DMS53 treated with DMSO at 0.1 percent for 48 hours (cell line): ENCODE measurements at regions not wholly inside any gene's neighbourhood (a gene's known extent, or its start where the extent isn't known, plus 50 kb on each side); places are given as distances from the start of the nearest gene placed in this dataset.
"Not testable (repeated sequence)": the region's sequence is repeated elsewhere in the genome, so short reads cannot be mapped to it uniquely, and the experiment has no call there.

Source experiments
- DNase-seq: peaks from one replicate; lab custom pipeline; 2025; ENCODE audit not compliant: unreplicated experiment; lab: John Stamatoyannopoulos, UW

- DNase-seq = not testable (repeated sequence)
Observed at GRCh38 chr10:42533866-42534265, 104.5 kb downstream of the ZNF33B start.

DNA sequence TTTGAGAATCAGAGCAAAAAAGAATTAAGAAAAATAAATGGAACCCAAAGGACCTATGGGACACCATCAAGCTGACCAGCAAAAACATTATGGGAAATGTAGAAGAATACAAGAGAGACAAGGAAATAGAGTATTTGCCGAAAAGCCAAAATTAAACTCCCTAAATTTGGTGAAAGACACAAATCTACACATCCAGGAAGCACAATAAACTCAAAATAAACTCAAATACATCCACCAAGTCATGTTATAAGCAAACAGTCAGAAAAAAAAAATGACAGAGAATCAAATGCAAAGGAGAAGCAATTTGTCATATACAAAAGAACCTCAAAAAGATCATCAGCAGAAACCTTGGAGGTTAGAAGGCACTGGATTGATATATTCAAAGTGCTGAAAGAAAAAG is 105.4 kb downstream of the ZNF33B start:
- DNase-seq = no peak

DNA sequence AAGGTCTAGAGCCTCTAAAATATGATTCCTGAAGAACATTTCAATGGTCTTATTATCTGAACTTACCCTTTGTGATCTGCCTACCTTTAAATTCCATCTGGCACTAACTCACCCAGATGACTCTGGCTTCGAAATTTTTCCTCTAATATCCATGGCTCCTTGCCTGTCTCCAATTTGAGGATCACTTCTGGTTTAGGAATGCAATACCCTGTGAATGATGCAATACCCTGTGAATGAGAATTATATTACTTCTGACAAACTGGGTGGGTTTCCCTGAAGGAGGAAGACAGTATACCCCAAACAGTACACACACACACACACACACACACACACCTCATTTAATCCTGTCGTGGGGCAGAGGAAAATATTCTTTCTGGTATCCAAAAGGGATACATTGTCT is 115.3 kb downstream of the ZNF33B start:
- DNase-seq = no peak

- DNase-seq = no peak
Observed at GRCh38 chr10:42519761-42520460, 118.5 kb downstream of the ZNF33B start.

DNA sequence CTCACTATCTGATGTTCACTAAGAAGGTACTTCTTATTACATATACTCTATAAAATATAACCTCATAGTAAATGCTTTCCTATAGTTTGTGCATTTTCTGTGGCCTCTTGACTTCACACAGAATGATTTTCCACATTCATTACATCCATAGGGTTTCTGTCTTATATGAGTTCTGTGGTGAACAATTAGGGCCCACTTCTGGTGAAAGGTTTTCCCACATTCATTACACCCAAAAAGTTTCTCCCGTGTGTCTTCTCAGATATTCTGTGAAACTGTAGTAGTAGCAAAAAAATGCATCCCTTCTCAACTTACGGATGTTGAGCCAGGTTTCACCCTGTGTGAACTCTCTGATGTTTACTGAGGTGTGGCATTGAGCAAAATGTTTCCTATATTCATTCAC is 119.3 kb downstream of the ZNF33B start:
- no peak for DNase-seq

- DNase-seq = no peak
Observed at GRCh38 chr10:42513921-42514320, 124.4 kb downstream of the ZNF33B start.

- no peak for DNase-seq
Observed at GRCh38 chr10:42491801-42492200, 146.6 kb downstream of the ZNF33B start.

DNA sequence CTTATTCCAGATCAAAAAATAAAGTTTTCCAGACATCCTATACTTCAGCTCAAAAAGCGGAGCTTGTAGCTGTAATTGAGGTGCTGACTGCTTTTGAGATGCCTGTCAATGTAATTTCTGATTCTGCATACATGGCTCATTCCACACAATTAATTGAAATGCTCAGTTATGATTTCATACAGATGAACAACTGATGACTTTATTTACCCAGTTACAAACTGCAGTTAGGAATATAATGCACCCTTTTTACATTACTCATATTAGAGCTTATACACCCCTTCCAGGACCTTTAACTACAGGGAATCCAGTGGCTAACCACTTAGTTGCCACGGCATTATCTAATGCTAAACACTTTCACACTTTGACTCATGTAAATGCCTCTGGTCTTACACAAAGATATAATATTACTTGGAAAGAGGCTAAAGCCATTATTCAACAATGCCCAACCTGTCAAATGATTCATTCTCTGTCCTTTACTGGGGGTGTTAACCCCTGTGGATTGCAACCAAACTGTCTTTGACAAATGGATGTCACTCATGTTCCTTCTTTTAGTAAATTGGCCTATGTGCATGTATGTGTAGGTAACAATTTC is 147.3 kb downstream of the ZNF33B start:
- no peak for DNase-seq

DNA sequence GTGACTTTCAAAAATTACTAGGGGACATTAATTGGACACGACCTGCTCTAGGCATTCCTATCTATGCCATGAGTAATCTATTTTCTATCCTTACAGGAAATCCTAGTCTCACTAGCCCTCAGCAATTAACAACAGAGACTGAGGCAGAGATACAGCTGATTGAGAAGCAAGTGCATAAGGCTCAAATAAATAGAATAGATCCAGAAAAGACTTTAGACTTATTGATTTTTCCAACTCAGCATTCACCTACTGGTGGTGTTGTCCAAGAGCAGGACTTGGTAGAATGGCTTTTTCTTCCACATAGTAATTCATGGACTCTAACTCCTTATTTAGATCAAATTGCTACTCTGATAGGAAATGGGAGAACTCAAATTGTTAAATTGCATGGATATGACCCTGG is 148.0 kb downstream of the ZNF33B start:
- no peak for DNase-seq

- no peak for DNase-seq
Observed at GRCh38 chr10:42488416-42488815, 150.0 kb downstream of the ZNF33B start.

GRCh38 chr10:42482411-42482810 is 156.0 kb downstream of the ZNF33B start:
- DNase-seq = no peak

GRCh38 chr10:42479057-42479456 is 159.3 kb downstream of the ZNF33B start:
- no peak for DNase-seq

GRCh38 chr10:42477170-42477569 is 161.2 kb downstream of the ZNF33B start:
- no peak for DNase-seq

DNA sequence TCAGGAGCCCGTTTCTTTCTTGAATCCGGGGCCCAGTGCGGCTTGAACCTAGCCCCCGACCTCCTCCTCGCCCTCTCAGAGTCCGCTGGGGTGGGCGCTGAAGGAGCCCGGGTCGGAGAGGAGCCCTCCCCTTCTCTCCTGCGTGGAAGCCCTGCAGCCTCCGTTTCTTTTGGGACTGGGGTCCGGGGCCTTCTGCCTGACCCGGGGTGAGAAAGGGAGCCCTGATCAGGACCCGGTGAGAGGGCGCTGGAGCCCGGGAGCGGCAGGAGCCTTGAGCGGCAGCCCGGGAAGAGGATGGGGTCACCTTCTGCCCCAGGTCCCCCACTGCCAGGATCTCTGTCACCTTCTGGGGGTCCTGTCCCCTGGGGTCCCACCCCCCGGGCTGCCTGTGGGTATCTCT is 162.3 kb downstream of the ZNF33B start:
- DNase-seq = no peak

DNA sequence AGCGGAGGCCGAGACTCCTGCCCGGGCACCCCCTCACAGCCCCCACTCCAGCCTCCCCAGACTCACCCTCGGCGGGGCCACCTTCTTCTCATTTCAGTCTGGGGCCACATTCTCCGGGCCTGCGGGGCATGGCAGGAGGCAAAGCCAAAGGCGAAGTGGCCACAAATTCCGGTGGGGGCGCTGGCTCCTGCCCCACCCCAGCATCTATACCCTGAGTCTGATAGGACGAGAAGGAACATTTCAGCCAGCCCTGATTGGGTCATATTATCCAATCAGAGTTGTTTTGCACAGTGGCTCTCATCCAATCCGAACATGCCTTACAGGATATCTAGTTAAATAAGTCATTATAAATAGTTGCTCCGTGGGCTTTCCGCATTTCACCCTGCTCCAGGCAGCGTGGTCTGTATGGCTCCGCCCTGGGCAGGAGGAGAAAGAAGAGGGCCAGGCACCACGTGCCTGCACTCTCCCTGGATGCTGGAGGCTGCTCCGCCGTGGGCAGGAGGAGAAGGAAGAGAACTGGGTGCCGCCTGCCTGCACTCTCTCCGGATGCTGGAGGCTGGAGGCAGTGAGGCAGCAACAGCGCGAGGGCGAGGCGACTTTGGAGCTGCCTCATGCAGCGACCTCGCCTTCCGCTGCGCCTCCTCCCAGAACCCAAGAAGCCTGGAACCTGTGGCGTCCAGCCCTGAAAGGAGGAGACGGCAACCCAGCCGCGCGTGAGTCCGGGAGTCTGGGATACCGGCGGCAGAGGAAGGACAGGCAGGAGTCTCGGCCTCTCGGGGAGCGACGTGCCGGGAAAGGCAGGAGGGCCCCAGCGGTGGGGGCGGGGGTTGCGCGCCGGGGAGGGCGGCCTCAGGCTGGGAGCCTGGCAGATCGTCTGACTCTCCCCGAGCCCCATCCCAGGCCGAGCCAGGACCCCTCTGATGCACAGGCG is 162.9 kb downstream of the ZNF33B start:
- no peak for DNase-seq

DNA sequence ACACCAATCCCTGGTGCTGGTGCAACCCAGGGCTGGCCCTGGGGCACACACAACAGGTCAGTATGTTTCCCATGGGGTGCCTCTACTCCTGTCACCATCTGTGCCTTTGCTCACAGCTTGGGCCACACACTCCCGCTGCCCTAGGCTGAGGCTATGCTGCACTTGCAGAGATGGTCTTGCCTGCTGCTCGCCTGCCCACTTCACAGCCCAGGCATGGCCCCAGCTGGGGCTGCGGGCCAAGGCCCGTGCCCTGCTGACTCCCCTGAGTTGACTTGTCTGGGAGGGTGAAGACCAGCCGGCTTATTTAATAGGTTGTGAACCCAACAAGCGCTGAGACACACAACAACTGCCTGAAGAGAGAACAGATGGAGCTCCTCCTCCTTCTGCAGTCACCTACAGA is 184.1 kb downstream of the ZNF33B start:
- DNase-seq = no peak

GRCh38 chr10:42431095-42431494 is 207.3 kb downstream of the ZNF33B start:
- no peak for DNase-seq

DNA sequence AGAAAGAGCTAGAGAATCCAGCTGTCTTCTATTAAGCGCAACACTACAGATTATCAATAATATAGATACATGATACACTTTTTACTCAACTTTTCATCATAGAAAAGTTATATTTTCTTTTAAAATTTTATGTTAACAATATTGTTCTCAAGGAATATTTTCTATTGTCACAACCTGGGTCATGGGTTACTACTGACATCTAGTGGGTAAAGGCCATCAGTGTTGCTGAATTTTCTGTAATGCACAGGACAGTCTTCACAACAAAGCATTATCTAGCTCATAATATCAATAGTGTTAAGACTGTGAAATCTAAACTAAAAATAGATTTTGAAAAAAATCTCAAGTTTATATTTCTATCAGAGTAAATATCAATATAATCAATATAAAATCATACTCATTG is 209.8 kb downstream of the ZNF33B start:
- peak; percentile 21 for DNase-seq

DNA sequence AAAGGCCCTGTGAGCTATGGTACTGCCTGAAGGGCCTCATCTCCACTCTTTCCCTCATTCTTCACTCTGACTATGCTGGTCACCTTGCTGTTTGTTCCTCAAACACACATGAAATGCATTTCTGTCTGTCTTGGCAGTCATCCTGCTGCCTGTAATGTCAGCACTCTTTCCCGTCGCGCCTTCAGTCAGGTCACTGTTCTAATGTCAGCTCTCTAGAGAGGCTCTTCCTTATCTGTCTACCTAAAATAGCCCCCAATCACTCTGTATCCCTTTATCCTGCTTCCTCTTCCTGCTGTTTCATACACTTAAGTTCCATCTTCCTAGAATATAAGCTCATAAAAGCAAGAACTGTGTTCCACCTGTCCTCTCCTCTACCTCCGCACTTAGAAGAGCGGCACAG is 215.5 kb downstream of the ZNF33B start:
- DNase-seq = no peak

GRCh38 chr10:42421812-42422211 is 216.6 kb downstream of the ZNF33B start:
- DNase-seq = no peak

DNA sequence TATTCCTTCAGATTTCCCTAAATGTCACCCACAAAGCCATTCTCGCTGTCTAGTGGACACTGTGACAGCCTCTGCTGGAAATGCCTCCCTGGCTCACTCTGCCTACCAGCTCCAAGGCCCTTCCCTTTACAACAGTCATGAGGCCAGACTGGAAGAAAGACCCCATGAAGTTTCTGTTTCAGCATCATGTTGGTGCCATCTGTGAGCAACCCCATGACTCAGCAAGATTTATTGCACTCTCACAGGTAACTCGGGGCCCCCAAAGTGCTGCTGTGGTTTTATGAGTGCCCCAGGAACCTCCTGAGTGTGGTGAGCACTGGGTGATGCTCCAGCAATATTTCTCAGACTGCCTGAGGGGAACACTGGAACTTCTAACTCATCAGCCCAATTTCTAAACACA is 218.6 kb downstream of the ZNF33B start:
- DNase-seq = no peak
